ENCODE measurements at regions not wholly inside any gene's neighbourhood (a gene's known extent, or its start where the extent isn't known, plus 50 kb on each side); places are given as distances from the start of the nearest gene placed in this dataset.
A peak's percentile ranks its signal among the peaks of the same experiment; 100 is the strongest.

- POLR2A ChIA-PET, result interaction anchor here (0.9 kb wide), 1 partner anchor 58 kb away, joined by 3 read pairs; no protein-coding TSS in a partner anchor
- CTCF ChIA-PET, result interaction anchor here (0.7 kb wide), 1 partner anchor 30 kb away, joined by 4 read pairs; no protein-coding TSS in a partner anchor
- intact Hi-C loops (cut with micrococcal nuclease), result no loop called here
- no TSS peak for BruUV-seq (replicated peaks)
- no peaks in the 10 kb centered on the region for H3K36me3 Mint-ChIP-seq (ENCODE audit: insufficient read depth, unreplicated experiment)
- no peaks in the 10 kb centered on the region for H3K9me3 Mint-ChIP-seq (ENCODE audit: unreplicated experiment)
- TF ChIP-seq, protein P1, sequence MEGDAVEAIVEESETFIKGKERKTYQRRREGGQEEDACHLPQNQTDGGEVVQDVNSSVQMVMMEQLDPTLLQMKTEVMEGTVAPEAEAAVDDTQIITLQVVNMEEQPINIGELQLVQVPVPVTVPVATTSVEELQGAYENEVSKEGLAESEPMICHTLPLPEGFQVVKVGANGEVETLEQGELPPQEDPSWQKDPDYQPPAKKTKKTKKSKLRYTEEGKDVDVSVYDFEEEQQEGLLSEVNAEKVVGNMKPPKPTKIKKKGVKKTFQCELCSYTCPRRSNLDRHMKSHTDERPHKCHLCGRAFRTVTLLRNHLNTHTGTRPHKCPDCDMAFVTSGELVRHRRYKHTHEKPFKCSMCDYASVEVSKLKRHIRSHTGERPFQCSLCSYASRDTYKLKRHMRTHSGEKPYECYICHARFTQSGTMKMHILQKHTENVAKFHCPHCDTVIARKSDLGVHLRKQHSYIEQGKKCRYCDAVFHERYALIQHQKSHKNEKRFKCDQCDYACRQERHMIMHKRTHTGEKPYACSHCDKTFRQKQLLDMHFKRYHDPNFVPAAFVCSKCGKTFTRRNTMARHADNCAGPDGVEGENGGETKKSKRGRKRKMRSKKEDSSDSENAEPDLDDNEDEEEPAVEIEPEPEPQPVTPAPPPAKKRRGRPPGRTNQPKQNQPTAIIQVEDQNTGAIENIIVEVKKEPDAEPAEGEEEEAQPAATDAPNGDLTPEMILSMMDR (IDR thresholded peaks at IDR 0.05; ENCODE audit: unreplicated experiment), result no peak
- no peak overlapping the region for H3K4me3 Mint-ChIP-seq (ENCODE audit: unreplicated experiment)
- H3K4me1 Mint-ChIP-seq (ENCODE audit: insufficient read depth, unreplicated experiment), result no peaks in the 10 kb centered on the region
- H3K27ac Mint-ChIP-seq (ENCODE audit: low read depth, unreplicated experiment), result no peak overlapping the region
- peak; percentile 2 for DNase-seq (ENCODE audit: unreplicated experiment)
- no peaks in the 10 kb centered on the region for H3K27me3 Mint-ChIP-seq (ENCODE audit: insufficient read depth, unreplicated experiment)
Observed at GRCh38 chr4:170623899-170624298, 534.1 kb upstream of the AADAT start.

GRCh38 chr4:170610434-170610833 lies 520.7 kb upstream of the AADAT start:
- no peak overlapping the region for H3K27ac Mint-ChIP-seq (ENCODE audit: low read depth, unreplicated experiment)
- peaks cover 9% of the 10 kb centered on the region for H3K9me3 Mint-ChIP-seq (ENCODE audit: unreplicated experiment)
- no peaks in the 10 kb centered on the region for H3K27me3 Mint-ChIP-seq (ENCODE audit: insufficient read depth, unreplicated experiment)
- no TSS peak for BruUV-seq (replicated peaks)
- ChIA-PET CTCF (no interaction called here), POLR2A (interaction anchor here (2.2 kb wide), 1 partner anchor 10 kb away, joined by 5 read pairs; no protein-coding TSS in a partner anchor)
- DNase-seq (ENCODE audit: unreplicated experiment), result no peak
- no peaks in the 10 kb centered on the region for H3K4me1 Mint-ChIP-seq (ENCODE audit: insufficient read depth, unreplicated experiment)
- no peaks in the 10 kb centered on the region for H3K36me3 Mint-ChIP-seq (ENCODE audit: insufficient read depth, unreplicated experiment)
- TF ChIP-seq, protein P1 (IDR thresholded peaks at IDR 0.05; ENCODE audit: unreplicated experiment), result no peak
- H3K4me3 Mint-ChIP-seq (ENCODE audit: unreplicated experiment), result no peak overlapping the region
- intact Hi-C loops (cut with micrococcal nuclease), result no loop called here

- no peaks in the 10 kb centered on the region for H3K4me1 Mint-ChIP-seq (ENCODE audit: insufficient read depth, unreplicated experiment)
- no peak overlapping the region for H3K4me3 Mint-ChIP-seq (ENCODE audit: unreplicated experiment)
- no TSS peak for BruUV-seq (replicated peaks)
- H3K27ac Mint-ChIP-seq (ENCODE audit: low read depth, unreplicated experiment), result no peak overlapping the region
- DNase-seq (ENCODE audit: unreplicated experiment), result peak; percentile 67
- POLR2A ChIA-PET, result interaction anchor here (0.5 to 2.0 kb wide), 4 partner anchors 10 to 228 kb away, joined by 3 to 5 read pairs (median 4); no protein-coding TSS in a partner anchor
- no peaks in the 10 kb centered on the region for H3K36me3 Mint-ChIP-seq (ENCODE audit: insufficient read depth, unreplicated experiment)
- peaks cover 1% of the 10 kb centered on the region for H3K9me3 Mint-ChIP-seq (ENCODE audit: unreplicated experiment)
- TF ChIP-seq, protein P1 (IDR thresholded peaks at IDR 0.05; ENCODE audit: unreplicated experiment), result no peak
- H3K27me3 Mint-ChIP-seq (ENCODE audit: insufficient read depth, unreplicated experiment), result no peaks in the 10 kb centered on the region
- CTCF ChIA-PET, result interaction anchor here (0.8 to 1.1 kb wide), 2 partner anchors 176 to 253 kb away, joined by 3 to 6 read pairs; no protein-coding TSS in a partner anchor
- intact Hi-C loops (cut with micrococcal nuclease), result no loop called here
Observed at GRCh38 chr4:170599894-170600293, 510.1 kb upstream of the AADAT start.

- Mint-ChIP-seq H3K27me3 (ENCODE audit: insufficient read depth, unreplicated experiment) (no peaks in the 10 kb centered on the region), H3K27ac (ENCODE audit: low read depth, unreplicated experiment) (no peak overlapping the region), H3K36me3 (ENCODE audit: insufficient read depth, unreplicated experiment) (no peaks in the 10 kb centered on the region), H3K4me1 (ENCODE audit: insufficient read depth, unreplicated experiment) (no peaks in the 10 kb centered on the region), H3K4me3 (ENCODE audit: unreplicated experiment) (no peak overlapping the region), H3K9me3 (ENCODE audit: unreplicated experiment) (no peaks in the 10 kb centered on the region)
- no TSS peak for BruUV-seq (replicated peaks)
- ChIA-PET POLR2A (no interaction called here), CTCF (interaction anchor here (0.7 to 12.9 kb wide), 2 partner anchors 249 to 261 kb away, joined by 3 to 110 read pairs; no protein-coding TSS in a partner anchor)
- DNase-seq (ENCODE audit: unreplicated experiment), result no peak
- intact Hi-C loops (cut with micrococcal nuclease), result loop anchor here (5.0 kb wide), 1 partner anchor 1611 kb away; no protein-coding TSS in a partner anchor
- TF ChIP-seq, protein P1 (IDR thresholded peaks at IDR 0.05; ENCODE audit: unreplicated experiment), result no peak
Observed at GRCh38 chr4:170591076-170591475, 501.3 kb upstream of the AADAT start.
